Right renal pelvis (tissue), 4 donors: ENCODE measurements at regions not wholly inside any gene's neighbourhood (a gene's known extent, or its start where the extent isn't known, plus 50 kb on each side); places are given as distances from the start of the nearest gene placed in this dataset.

Source experiments
- DNase-seq, 4 donors: peaks; one replicate each; pipeline ENCODE4 v3.0.0-alpha.2; 2013; ENCODE audit warnings: low read depth in 4 of 4, low spot score in 3 of 4, missing footprints in 1 of 4

DNA sequence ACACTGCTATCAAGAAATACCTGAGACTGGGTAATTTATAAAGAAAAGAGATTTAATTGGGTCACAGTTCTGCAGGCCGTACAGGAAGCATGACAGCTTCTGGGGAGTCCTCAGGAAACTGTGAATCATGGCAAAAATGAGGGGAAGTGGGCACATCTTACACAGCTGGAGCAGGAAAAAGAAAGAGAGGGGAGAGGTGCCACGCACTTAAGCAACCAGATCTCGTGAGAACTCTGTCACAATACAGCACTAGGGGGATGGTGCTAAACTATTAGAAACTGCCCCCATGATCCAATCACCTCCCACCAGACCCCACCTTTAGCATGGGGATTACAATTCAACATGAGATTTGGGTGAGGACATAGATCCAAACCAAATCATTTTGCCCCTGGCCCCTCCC, 105.5 kb upstream of the CPLX2 start:
- DNase-seq, result no peak

DNA sequence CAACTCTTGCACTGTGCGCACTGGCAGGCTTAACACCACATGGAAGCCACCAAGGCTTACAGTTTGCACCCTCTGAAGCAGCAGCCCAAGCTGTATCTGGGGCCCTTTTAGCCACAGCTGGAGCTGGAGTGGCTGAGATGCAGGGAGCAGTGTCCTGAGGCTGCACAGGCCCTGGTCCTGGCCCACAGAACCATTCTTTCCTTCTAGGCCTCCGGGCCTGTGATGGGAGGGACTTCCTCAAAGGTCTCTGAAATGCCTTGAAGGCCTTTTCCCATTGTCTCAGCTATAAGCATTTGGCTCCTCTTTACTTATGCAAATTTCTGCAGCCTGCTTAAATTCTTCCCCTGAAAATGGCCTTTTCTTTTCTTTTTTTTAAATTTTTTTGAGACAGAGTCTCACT, 104.4 kb upstream of the CPLX2 start:
- DNase-seq, result no peak

- DNase-seq, result no peak
These were observed 98.4 kb upstream of the CPLX2 start for GRCh38 chr5:175772747-175773533.

DNA sequence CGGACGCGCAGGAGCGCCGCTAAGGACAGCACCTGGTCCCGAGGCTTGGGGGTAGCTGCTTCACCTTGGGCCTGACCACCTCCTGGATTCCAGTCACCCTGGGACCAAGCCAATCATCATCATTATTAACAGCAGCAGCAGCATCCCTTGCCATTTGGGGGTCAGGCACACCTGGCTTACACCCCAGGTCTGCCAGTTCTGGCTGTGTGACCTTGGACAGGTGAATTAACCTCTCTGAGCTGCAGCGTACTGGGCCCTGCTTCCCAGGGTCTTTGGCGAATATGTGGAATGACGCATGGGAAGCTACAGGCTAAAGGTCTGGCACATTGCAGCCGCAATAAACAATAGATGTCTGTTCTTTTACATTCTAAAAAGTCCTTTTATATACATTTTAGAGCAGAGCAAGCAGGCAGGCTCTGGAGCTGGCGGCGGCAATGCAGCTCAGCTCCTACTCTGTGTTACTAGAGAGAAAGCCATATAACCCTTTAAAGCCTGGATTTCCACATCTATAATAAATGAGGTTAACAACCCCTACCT, 97.8 kb upstream of the CPLX2 start:
- DNase-seq, result no peak

GRCh38 chr5:175775416-175775815, 96.0 kb upstream of the CPLX2 start:
- DNase-seq, result no peak

DNA sequence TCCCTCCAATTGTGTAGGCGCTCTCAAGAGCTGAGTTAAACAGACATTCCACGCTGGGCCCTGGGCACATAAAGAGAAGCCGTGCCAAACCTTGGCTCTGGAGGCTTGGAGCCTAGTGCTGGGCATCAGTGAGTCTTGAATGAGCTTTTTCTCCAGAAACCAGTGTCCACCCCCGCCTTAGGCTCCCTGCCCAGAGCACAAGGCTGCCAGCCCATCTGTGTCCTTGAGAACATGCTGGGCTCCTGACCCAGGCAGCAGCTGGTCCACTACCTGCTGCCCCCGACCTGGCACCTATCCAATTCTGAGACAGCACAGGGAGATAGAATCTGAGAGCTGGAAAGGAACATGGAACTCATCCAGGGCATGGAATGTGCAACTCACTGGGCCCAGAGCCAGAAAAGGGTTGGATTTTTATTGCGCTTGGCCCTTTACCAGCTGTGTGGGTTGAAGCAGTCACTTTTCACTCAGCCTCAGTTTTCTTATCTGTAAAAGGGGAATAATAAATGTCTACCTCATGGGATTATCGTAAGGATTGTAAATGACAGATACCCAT, 92.4 kb upstream of the CPLX2 start:
- DNase-seq, result no peak

DNA sequence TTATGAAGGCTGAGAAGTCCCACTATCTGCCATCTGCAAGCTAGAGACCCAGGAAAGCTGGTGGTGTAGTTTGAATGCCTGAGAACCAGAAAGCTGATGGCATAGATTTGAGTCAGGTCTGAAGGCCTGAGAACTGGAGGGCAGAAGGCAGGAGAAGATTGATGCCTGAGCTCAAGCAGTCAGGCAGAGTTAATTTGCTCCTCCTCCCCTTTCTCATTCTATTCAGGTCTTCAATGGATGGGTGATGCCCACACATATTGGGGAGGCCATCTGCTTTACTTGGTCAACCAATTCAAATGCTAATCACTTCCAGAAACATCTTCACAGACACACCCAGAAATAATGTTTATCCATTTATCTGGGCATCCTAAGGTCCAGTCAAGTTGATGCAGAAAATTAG, 87.6 kb upstream of the CPLX2 start:
- DNase-seq, result no peak

GRCh38 chr5:175784230-175784629, 87.1 kb upstream of the CPLX2 start:
- DNase-seq, result no peak

DNA sequence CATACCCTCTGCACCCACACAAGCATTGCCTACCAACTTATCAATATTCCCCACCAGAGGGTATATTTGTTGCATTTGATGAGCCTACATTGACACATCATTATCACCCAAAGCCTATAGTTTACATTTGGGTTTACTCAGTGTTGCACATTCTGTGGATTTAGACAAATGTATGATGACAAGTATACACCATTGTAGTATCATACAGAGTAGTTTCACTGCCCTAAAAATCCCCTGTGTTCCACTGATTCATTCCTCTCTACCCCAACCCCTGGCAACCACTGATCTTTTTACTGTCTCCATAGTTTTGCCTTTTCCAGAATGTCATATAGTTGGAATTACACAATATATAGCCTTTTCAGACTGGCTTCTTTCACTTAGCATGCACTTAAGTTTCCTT, 85.7 kb upstream of the CPLX2 start:
- DNase-seq, result no peak

DNA sequence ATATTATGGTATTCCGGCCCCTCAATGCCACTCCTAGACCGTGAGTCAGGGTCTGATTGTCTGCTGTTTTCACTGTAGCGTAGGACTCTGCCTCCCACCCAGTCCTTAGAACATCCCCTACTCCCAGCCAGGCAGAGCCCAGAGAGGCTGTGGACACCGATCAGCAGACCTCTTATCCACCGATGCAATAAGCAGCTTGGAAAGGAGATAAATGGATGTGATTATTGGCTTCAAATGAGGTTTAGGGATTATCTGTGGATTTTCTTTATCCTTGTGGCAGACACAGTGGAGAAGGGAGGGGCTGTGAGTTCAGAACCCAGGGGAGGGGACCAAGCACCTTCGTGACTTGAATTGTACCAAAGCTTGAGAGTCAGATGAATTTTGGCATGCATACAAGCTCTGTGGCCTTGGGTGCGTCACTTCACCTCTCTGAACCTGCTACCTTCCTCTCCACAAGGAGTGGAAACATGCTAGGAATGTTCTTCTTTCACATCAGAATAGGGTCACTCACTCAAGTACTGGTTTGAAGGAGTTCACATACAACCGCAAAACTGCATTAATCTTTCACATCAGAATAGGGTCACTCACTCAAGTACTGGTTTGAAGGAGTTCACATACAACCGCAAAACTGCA, 83.1 kb upstream of the CPLX2 start:
- no peak for DNase-seq

GRCh38 chr5:175789670-175790069, 81.7 kb upstream of the CPLX2 start:
- no peak for DNase-seq

GRCh38 chr5:175790796-175791195, 80.6 kb upstream of the CPLX2 start:
- DNase-seq, result no peak

- no peak for DNase-seq
These were observed 75.4 kb upstream of the CPLX2 start for GRCh38 chr5:175795959-175796358.

GRCh38 chr5:175796536-175797499, 74.6 kb upstream of the CPLX2 start:
- peak; percentile 82 to 86 (median 84) for DNase-seq

GRCh38 chr5:175797521-175798038, 73.8 kb upstream of the CPLX2 start:
- no peak for DNase-seq

DNA sequence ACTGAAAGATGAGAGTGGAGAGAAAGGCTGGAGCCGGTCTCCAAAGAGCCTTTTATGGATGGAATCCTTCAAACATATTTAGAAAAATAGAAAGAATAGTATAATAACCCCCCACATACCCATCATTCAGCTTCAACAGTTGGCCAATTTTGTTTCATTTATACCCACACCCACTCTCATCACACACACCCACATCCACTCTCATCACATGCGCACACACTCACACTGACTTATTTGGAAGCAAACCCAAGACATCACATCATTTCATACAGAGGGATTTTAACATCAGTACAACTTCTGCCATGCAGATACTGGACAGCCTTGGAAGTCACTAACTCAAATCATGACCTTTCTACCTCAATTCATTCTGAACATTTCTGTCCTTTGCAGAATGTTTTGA, 72.8 kb upstream of the CPLX2 start:
- no peak for DNase-seq

DNA sequence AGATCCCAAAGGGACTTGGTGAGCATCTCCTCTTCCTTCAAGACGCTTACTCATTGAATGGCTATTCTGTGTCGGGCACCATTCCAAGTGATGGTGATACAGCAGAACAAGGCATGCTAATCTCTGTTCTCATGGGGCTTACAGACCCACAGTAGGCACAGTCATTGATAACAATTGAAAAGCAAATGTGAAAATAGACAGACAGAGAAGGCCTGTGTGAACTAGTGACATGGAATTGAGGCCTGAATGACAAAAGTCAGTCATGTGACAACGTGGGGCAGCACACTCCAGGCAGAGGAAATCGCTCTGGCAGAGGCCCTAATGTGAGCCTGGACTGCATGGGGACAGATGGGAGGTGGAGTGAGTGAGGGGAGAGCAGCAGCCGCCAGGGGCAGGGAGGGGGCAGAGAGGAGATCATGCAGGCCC, 70.7 kb upstream of the CPLX2 start:
- DNase-seq, result no peak

DNA sequence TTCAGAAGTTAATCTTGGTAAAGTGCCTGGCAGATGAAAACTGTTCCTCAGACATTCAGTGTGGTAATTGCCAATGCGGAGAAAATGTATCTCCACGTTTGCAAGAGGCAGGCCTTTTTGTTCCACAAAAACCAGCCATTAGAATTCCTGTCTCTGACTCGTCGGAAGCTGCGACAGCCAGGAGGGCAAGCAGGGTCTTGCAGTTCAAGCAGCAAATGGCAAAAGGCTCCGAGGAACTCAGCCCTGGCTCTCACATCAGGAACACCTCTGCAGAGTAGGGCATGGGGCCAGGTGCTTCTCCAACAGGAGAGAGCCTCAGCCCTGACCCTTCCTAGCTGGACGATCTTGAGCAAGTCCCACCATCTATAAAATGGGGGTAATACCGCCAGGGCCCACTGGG, 69.0 kb upstream of the CPLX2 start:
- no peak for DNase-seq

- DNase-seq, result no peak
These were observed 68.1 kb upstream of the CPLX2 start for GRCh38 chr5:175803254-175803653.

GRCh38 chr5:175803736-175804454, 67.5 kb upstream of the CPLX2 start:
- no peak for DNase-seq
